ENCODE measurements at regions not wholly inside any gene's neighbourhood (a gene's known extent, or its start where the extent isn't known, plus 50 kb on each side); places are given as distances from the start of the nearest gene placed in this dataset.

- no peak for DNase-seq (ENCODE audit: low spot score)
- no peak for TF ChIP-seq CTCF (IDR thresholded peaks at IDR 0.05; ENCODE audit: extremely low read depth, insufficient read depth, missing control alignments)
- in situ Hi-C loops (cut with MboI; ENCODE audit: low pct_unique_long_range_greater_than_20kb, low sequenced_read_pairs, unreplicated experiment) = no loop called here
Observed at GRCh38 chr1:83509301-83509781, 489.6 kb downstream of the TTLL7 start.

DNA sequence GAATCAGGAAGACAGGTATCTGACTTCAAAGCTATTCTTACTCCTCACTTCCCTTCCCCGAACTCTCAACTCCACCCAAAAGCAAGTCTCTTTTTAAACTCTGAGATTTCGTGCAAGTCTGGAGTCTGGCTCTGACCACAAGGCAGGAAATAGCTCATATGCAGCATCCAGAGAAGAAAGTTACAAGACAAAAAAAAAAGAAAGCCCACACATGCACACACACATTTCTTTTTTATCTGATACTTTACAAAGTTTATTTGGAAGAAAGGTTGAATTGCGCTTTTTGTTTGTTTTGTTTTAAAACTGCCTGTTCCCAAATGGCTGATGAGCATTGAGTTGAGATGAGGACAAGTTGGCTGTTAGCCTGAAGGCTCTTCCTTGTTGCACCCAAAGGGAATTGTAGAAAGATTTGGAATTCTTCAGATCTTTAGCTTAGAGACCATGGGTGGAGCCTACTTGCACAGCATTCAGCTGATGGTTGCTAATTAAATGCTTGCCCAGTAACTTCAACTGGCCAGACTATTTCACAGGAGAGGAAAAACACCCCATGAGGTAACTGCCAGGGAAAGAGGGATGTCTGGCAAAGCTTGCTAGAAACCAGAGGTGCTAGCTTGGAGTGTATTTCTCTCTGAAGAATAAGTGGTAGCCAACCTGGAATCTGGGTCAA, 490.3 kb downstream of the TTLL7 start:
- in situ Hi-C loops (cut with MboI; ENCODE audit: low pct_unique_long_range_greater_than_20kb, low sequenced_read_pairs, unreplicated experiment) = no loop called here
- DNase-seq (ENCODE audit: low spot score) = peak; percentile 17
- TF ChIP-seq CTCF (IDR thresholded peaks at IDR 0.05; ENCODE audit: extremely low read depth, insufficient read depth, missing control alignments) = no peak

- DNase-seq (ENCODE audit: low spot score) = no peak
- in situ Hi-C loops (cut with MboI; ENCODE audit: low pct_unique_long_range_greater_than_20kb, low sequenced_read_pairs, unreplicated experiment) = no loop called here
- no peak for TF ChIP-seq CTCF (IDR thresholded peaks at IDR 0.05; ENCODE audit: extremely low read depth, insufficient read depth, missing control alignments)
Observed at GRCh38 chr1:83505148-83505547, 493.8 kb downstream of the TTLL7 start.

GRCh38 chr1:83503153-83503552, 495.8 kb downstream of the TTLL7 start:
- in situ Hi-C loops (cut with MboI; ENCODE audit: low pct_unique_long_range_greater_than_20kb, low sequenced_read_pairs, unreplicated experiment) = no loop called here
- no peak for TF ChIP-seq CTCF (IDR thresholded peaks at IDR 0.05; ENCODE audit: extremely low read depth, insufficient read depth, missing control alignments)
- DNase-seq (ENCODE audit: low spot score) = no peak

- in situ Hi-C loops (cut with MboI; ENCODE audit: low pct_unique_long_range_greater_than_20kb, low sequenced_read_pairs, unreplicated experiment) = no loop called here
- DNase-seq (ENCODE audit: low spot score) = peak; percentile 28
- no peak for TF ChIP-seq CTCF (IDR thresholded peaks at IDR 0.05; ENCODE audit: extremely low read depth, insufficient read depth, missing control alignments)
Observed at GRCh38 chr1:83500987-83501591, 497.8 kb downstream of the TTLL7 start.

GRCh38 chr1:83500531-83500930, 498.4 kb downstream of the TTLL7 start:
- TF ChIP-seq CTCF (IDR thresholded peaks at IDR 0.05; ENCODE audit: extremely low read depth, insufficient read depth, missing control alignments) = no peak
- in situ Hi-C loops (cut with MboI; ENCODE audit: low pct_unique_long_range_greater_than_20kb, low sequenced_read_pairs, unreplicated experiment) = no loop called here
- DNase-seq (ENCODE audit: low spot score) = no peak

Data from GM13977 (cell line).